ENCODE measurements at regions not wholly inside any gene's neighbourhood (a gene's known extent, or its start where the extent isn't known, plus 50 kb on each side); places are given as distances from the start of the nearest gene placed in this dataset.

GRCh38 chr13:63625869-63626268, 2210.2 kb upstream of the PCDH20 start:
- TF ChIP-seq CTCF (IDR thresholded peaks at IDR 0.05): no peak
- TF ChIP-seq ZFX (IDR thresholded peaks at IDR 0.05; ENCODE audit: borderline replicate concordance): no peak
- no peak overlapping the region for H3K27ac ChIP-seq

- H3K27ac ChIP-seq: no peak overlapping the region
- TF ChIP-seq CTCF (IDR thresholded peaks at IDR 0.05) (no peak), ZFX (IDR thresholded peaks at IDR 0.05; ENCODE audit: borderline replicate concordance) (no peak)
Observed at GRCh38 chr13:63614874-63615612, 2199.4 kb upstream of the PCDH20 start.

GRCh38 chr13:63607153-63607552, 2191.5 kb upstream of the PCDH20 start:
- H3K27ac ChIP-seq: no peak overlapping the region
- TF ChIP-seq CTCF (IDR thresholded peaks at IDR 0.05): no peak
- no peak for TF ChIP-seq ZFX (IDR thresholded peaks at IDR 0.05; ENCODE audit: borderline replicate concordance)

GRCh38 chr13:63605962-63606361, 2190.3 kb upstream of the PCDH20 start:
- H3K27ac ChIP-seq: no peak overlapping the region
- TF ChIP-seq ZFX (IDR thresholded peaks at IDR 0.05; ENCODE audit: borderline replicate concordance) (no peak), CTCF (IDR thresholded peaks at IDR 0.05) (no peak)

- no peak for TF ChIP-seq ZFX (IDR thresholded peaks at IDR 0.05; ENCODE audit: borderline replicate concordance)
- no peak for TF ChIP-seq CTCF (IDR thresholded peaks at IDR 0.05)
- H3K27ac ChIP-seq: no peak overlapping the region
Observed at GRCh38 chr13:63605403-63605802, 2189.8 kb upstream of the PCDH20 start.

GRCh38 chr13:63595811-63596210, 2180.2 kb upstream of the PCDH20 start:
- H3K27ac ChIP-seq: no peak overlapping the region
- TF ChIP-seq CTCF (IDR thresholded peaks at IDR 0.05) (no peak), ZFX (IDR thresholded peaks at IDR 0.05; ENCODE audit: borderline replicate concordance) (no peak)

GRCh38 chr13:63586467-63586866, 2170.8 kb upstream of the PCDH20 start:
- no peak overlapping the region for H3K27ac ChIP-seq
- TF ChIP-seq ZFX (IDR thresholded peaks at IDR 0.05; ENCODE audit: borderline replicate concordance) (no peak), CTCF (IDR thresholded peaks at IDR 0.05) (no peak)

Data from 22Rv1 (cell line).